Parathyroid adenoma (tissue), 2 donors: ENCODE measurements at regions not wholly inside any gene's neighbourhood (a gene's known extent, or its start where the extent isn't known, plus 50 kb on each side); places are given as distances from the start of the nearest gene placed in this dataset.

Experiments
- H2AFZ ChIP-seq: fragments of 300-600 bp; sonication (generic); one replicate; pipeline ENCODE4 v1.7.0; 2017; ENCODE audit warnings: antibody characterized with exemption, mild to moderate bottlenecking
- H3K27ac ChIP-seq: fragments of 300-600 bp; sonication (generic); one replicate; pipeline ENCODE4 v1.7.0; 2017
- H3K27me3 ChIP-seq: fragments of 300-600 bp; sonication (generic); one replicate; pipeline ENCODE4 v1.7.0; 2017; ENCODE audit warnings: low read length; ENCODE audit not compliant: control insufficient read depth, insufficient read depth
- H3K36me3 ChIP-seq: fragments of 300-600 bp; sonication (generic); one replicate; pipeline ENCODE4 v1.7.0; 2017; ENCODE audit warnings: low read length; ENCODE audit not compliant: control insufficient read depth, insufficient read depth
- H3K4me1 ChIP-seq: fragments of 300-600 bp; sonication (generic); one replicate; pipeline ENCODE4 v1.7.0; 2017; ENCODE audit warnings: control low read depth
- H3K4me2 ChIP-seq: fragments of 300-600 bp; sonication (generic); one replicate; pipeline ENCODE4 v1.7.0; 2017; ENCODE audit warnings: low read length
- H3K4me3 ChIP-seq: fragments of 300-600 bp; sonication (generic); one replicate; pipeline ENCODE4 v1.7.0; 2017; ENCODE audit warnings: low read depth, low read length
- H3K79me2 ChIP-seq: fragments of 300-600 bp; sonication (generic); one replicate; pipeline ENCODE4 v1.7.0; 2017; ENCODE audit warnings: control low read depth
- H3K9ac ChIP-seq: fragments of 300-600 bp; sonication (generic); one replicate; pipeline ENCODE4 v1.7.0; 2017; ENCODE audit warnings: mild to moderate bottlenecking
- H3K9me3 ChIP-seq: fragments of 300-600 bp; sonication (generic); one replicate; pipeline ENCODE4 v1.7.0; 2017; ENCODE audit warnings: low read length; ENCODE audit not compliant: control insufficient read depth
- CTCF ChIP-seq: fragments of 300-600 bp; sonication (generic); IDR thresholded peaks from one replicate; pipeline ENCODE4 v1.7.0; 2017; ENCODE audit warnings: antibody characterized with exemption, mild to moderate bottlenecking
- donor health status: primary hyperparathyroidism.

GRCh38 chr10:44647877-44648542 is 263.1 kb upstream of the CXCL12 start:
- Histone ChIP-seq H2AFZ (no peak overlapping the region), H3K79me2 (no peaks in the 10 kb centered on the region), H3K4me1 (no peaks in the 10 kb centered on the region), H3K27me3 (no peaks in the 10 kb centered on the region), H3K9me3 (no peaks in the 10 kb centered on the region), H3K36me3 (no peaks in the 10 kb centered on the region), H3K4me2 (no peak overlapping the region), H3K27ac (no peak overlapping the region), H3K9ac (no peak overlapping the region), H3K4me3 (no peak overlapping the region)
- TF ChIP-seq CTCF: no peak

GRCh38 chr10:44650691-44651661 is 260.2 kb upstream of the TMEM72 start:
- Histone ChIP-seq H3K27ac (no peak overlapping the region), H3K79me2 (no peaks in the 10 kb centered on the region), H3K36me3 (no peaks in the 10 kb centered on the region), H3K9ac (no peak overlapping the region), H3K4me2 (no peak overlapping the region), H3K4me1 (no peaks in the 10 kb centered on the region), H3K4me3 (no peak overlapping the region), H2AFZ (no peak overlapping the region), H3K27me3 (no peaks in the 10 kb centered on the region), H3K9me3 (no peaks in the 10 kb centered on the region)
- no peak for TF ChIP-seq CTCF

GRCh38 chr10:44651834-44652233 is 259.3 kb upstream of the TMEM72 start:
- no peaks in the 10 kb centered on the region for H3K79me2 ChIP-seq
- no peak overlapping the region for H3K27ac ChIP-seq

GRCh38 chr10:44659320-44659719 is 251.8 kb upstream of the TMEM72 start:
- no peaks in the 10 kb centered on the region for H3K27me3 ChIP-seq
- H3K36me3 ChIP-seq: no peaks in the 10 kb centered on the region
- H3K4me3 ChIP-seq: no peak overlapping the region
- no peaks in the 10 kb centered on the region for H3K79me2 ChIP-seq
- no peaks in the 10 kb centered on the region for H3K9me3 ChIP-seq
- no peak overlapping the region for H2AFZ ChIP-seq
- no peak for TF ChIP-seq CTCF
- no peaks in the 10 kb centered on the region for H3K4me1 ChIP-seq
- no peak overlapping the region for H3K9ac ChIP-seq
- H3K27ac ChIP-seq: no peak overlapping the region
- H3K4me2 ChIP-seq: no peak overlapping the region

More at GRCh38 chr10:44651834-44652233, 259.3 kb upstream of the TMEM72 start:
- Histone ChIP-seq H3K27me3 (no peaks in the 10 kb centered on the region), H3K9me3 (no peaks in the 10 kb centered on the region), H3K36me3 (no peaks in the 10 kb centered on the region), H3K4me3 (no peak overlapping the region), H2AFZ (no peak overlapping the region), H3K4me1 (no peaks in the 10 kb centered on the region), H3K9ac (no peak overlapping the region), H3K4me2 (no peak overlapping the region)
- TF ChIP-seq CTCF: no peak
